Mesenchymal stem cell (in vitro differentiated cells and primary cell): ENCODE measurements at regions not wholly inside any gene's neighbourhood (a gene's known extent, or its start where the extent isn't known, plus 50 kb on each side); places are given as distances from the start of the nearest gene placed in this dataset.

Experiments
- DNase-seq: peaks from one replicate; pipeline ENCODE4 v3.0.0-alpha.2; 2013
- H2AFZ ChIP-seq: one replicate; pipeline ENCODE4 v1.6.1; 2013; ENCODE audit warnings: low read depth, mild to moderate bottlenecking, control low read depth, inconsistent platforms, low read length, moderate library complexity
- H2AK5ac ChIP-seq: 2 replicates; pipeline ENCODE4 v1.6.1; 2013; ENCODE audit warnings: low read length, moderate library complexity, mild to moderate bottlenecking, inconsistent platforms; ENCODE audit not compliant: severe bottlenecking
- H2BK120ac ChIP-seq: one replicate; pipeline ENCODE4 v1.6.1; 2013; ENCODE audit warnings: low read depth, mild to moderate bottlenecking, inconsistent platforms, low read length, moderate library complexity
- H2BK12ac ChIP-seq, 2 experiments: one replicate each; pipeline ENCODE4 v1.6.1; 2013; ENCODE audit warnings: inconsistent platforms in 2 of 2, low read length in 2 of 2, mild to moderate bottlenecking in 2 of 2, moderate library complexity in 2 of 2, control low read depth in 1 of 2
- H2BK15ac ChIP-seq: one replicate; pipeline ENCODE4 v1.6.1; 2013; ENCODE audit warnings: mild to moderate bottlenecking, low read depth, inconsistent platforms; ENCODE audit not compliant: poor library complexity, severe bottlenecking
- H2BK5ac ChIP-seq: 2 replicates; pipeline ENCODE4 v1.6.1; 2013; ENCODE audit warnings: low read depth, mild to moderate bottlenecking, low read length, control low read depth, inconsistent platforms; ENCODE audit not compliant: poor library complexity, severe bottlenecking
- H3K14ac ChIP-seq, 2 experiments: one replicate each; pipeline ENCODE4 v1.6.1; 2013; ENCODE audit warnings: inconsistent platforms in 2 of 2, low read length in 2 of 2, control low read depth in 1 of 2, mild to moderate bottlenecking in 1 of 2, moderate library complexity in 1 of 2
- H3K18ac ChIP-seq, 2 experiments: one replicate each; pipeline ENCODE4 v1.6.1; 2013; ENCODE audit warnings: inconsistent platforms in 2 of 2, low read length in 2 of 2, control low read depth in 1 of 2, low read depth in 1 of 2, mild to moderate bottlenecking in 1 of 2
- H3K23ac ChIP-seq, 2 experiments: one replicate each; pipeline ENCODE4 v1.6.1; 2013; ENCODE audit warnings: inconsistent platforms in 2 of 2, low read length in 2 of 2, mild to moderate bottlenecking in 2 of 2, moderate library complexity in 2 of 2, control low read depth in 1 of 2
- H3K27ac ChIP-seq: 2 replicates; pipeline ENCODE4 v1.5.1; 2013; ENCODE audit warnings: mild to moderate bottlenecking, moderate library complexity, low read length, control low read depth, inconsistent platforms; ENCODE audit not compliant: poor library complexity, severe bottlenecking
- H3K27me3 ChIP-seq, 2 experiments: 2 replicates each; pipeline versions ENCODE4 v1.6.1 to v1.7.0; 2013; ENCODE audit warnings: low read length in 2 of 2, mild to moderate bottlenecking in 2 of 2, moderate library complexity in 2 of 2, control low read depth in 1 of 2, inconsistent platforms in 1 of 2; ENCODE audit not compliant: control insufficient read depth in 1 of 2, insufficient read depth in 1 of 2
- H3K36me3 ChIP-seq, 2 experiments: 2 replicates each; pipeline versions ENCODE4 v1.6.1 to v1.7.0; 2013; ENCODE audit warnings: low read length in 2 of 2, control low read depth in 1 of 2, inconsistent platforms in 1 of 2, low read depth in 1 of 2, mild to moderate bottlenecking in 1 of 2; ENCODE audit not compliant: insufficient read depth in 2 of 2, control insufficient read depth in 1 of 2
- H3K4ac ChIP-seq, 2 experiments: one replicate each; pipeline ENCODE4 v1.6.1; 2013; ENCODE audit warnings: inconsistent platforms in 2 of 2, low read length in 2 of 2, mild to moderate bottlenecking in 2 of 2, moderate library complexity in 2 of 2, control low read depth in 1 of 2, low read depth in 1 of 2
- H3K4me1 ChIP-seq: 2 replicates; pipeline ENCODE4 v1.6.1; 2013; ENCODE audit warnings: low read depth, low read length, control low read depth; ENCODE audit not compliant: control insufficient read depth, insufficient read depth
- H3K4me2 ChIP-seq: 2 replicates; pipeline ENCODE4 v1.6.1; 2013; ENCODE audit warnings: low read length, mild to moderate bottlenecking, inconsistent platforms; ENCODE audit not compliant: poor library complexity, severe bottlenecking
- H3K4me3 ChIP-seq, 2 experiments: 2 replicates each; pipeline versions ENCODE4 v1.5.1 to v1.7.0; 2013; ENCODE audit warnings: low read length in 2 of 2, mild to moderate bottlenecking in 2 of 2, control low read depth in 1 of 2, low read depth in 1 of 2; ENCODE audit not compliant: insufficient read depth in 1 of 2
- H3K79me1 ChIP-seq: replicated peaks from 2 replicates; pipeline ENCODE4 v1.6.1; 2013; ENCODE audit warnings: mild to moderate bottlenecking, control low read depth, low read length, inconsistent platforms; ENCODE audit not compliant: poor library complexity, severe bottlenecking
- H3K9ac ChIP-seq: 2 replicates; pipeline ENCODE4 v1.7.0; 2013; ENCODE audit warnings: mild to moderate bottlenecking, low read length, moderate library complexity
- H3K9me3 ChIP-seq: 2 replicates; pipeline ENCODE4 v1.7.0; 2013; ENCODE audit warnings: mild to moderate bottlenecking, low read length; ENCODE audit not compliant: control insufficient read depth
- H4K8ac ChIP-seq: one replicate; pipeline ENCODE4 v1.6.1; 2013; ENCODE audit warnings: inconsistent platforms, mild to moderate bottlenecking, low read length, moderate library complexity
- H4K91ac ChIP-seq: one replicate; pipeline ENCODE4 v1.6.1; 2013; ENCODE audit warnings: mild to moderate bottlenecking, low read length, inconsistent platforms
- WGBS: methylation state at CpG from one replicate; pipeline ENCODE4 v1.1.7; 2013; ENCODE audit warnings: mixed read lengths; 5-methylcytosine and 5-hydroxymethylcytosine counted together

DNA sequence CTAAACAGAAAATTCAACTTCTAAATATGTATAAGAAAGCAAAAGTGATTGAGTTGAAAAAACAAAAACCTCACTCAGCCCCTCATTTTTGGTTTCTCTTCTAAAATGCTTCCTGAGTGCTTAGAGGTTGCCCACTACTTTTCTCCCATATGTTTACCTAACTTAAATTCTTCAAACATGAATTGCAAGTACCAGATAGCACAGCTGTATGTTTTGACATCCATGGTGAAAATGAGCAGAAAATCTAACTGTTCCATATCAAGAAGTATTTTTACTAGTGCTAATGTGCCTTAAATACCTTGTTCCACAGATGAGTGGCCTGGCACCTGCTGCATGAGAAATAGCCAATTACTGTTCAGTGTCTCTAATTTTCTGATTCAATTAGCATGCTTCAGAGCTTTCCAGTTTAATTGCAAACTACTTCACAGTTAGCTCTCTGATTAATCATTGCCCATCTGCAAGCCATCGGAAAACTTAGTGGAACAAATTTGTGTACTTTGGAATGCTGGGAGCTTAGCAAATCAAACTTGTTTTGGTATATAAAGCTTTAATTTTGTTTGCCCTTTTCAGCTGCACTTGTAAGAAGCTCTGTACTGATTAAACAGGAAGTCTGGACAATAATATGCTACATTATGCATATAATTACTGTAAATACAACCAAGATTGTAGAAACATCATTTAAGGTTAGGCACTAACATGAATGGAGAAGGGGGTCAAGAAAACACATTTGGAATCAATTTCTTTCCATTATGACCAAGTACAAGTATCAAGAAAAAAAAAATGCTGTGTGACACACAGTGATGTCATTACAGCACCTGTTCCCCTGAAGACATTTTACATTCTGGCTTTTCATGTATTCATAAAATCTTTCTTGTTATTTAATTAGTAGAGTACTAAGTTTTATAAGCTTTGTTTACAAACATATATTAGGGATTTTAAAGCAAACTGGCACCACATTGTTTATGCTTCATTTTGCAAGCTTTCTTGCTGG is 65.6 kb downstream of the POU5F2 start:
- Histone ChIP-seq H2AK5ac (no peak overlapping the region), H2AFZ (no peak overlapping the region), H3K27ac (no peak overlapping the region), H2BK5ac (no peak overlapping the region), H3K14ac (no peak overlapping the region), H3K36me3 (no peaks in the 10 kb centered on the region), H3K79me1 (no peaks in the 10 kb centered on the region), H4K8ac (no peak overlapping the region), H3K18ac (no peak overlapping the region), H3K27me3 (no peaks in the 10 kb centered on the region), H3K4me1 (peaks cover 4% of the 10 kb centered on the region), H3K4ac (no peak overlapping the region), H2BK15ac (no peak overlapping the region), H3K4me3 (no peak overlapping the region), H3K23ac (no peak overlapping the region), H4K91ac (no peak overlapping the region), H3K9me3 (no peaks in the 10 kb centered on the region), H3K4me2 (no peak overlapping the region), H3K9ac (no peak overlapping the region), H2BK120ac (no peak overlapping the region), H2BK12ac (no peak overlapping the region)
- 100% methylated on average over 1 of the region's 1 CpG for WGBS
- peak; percentile 9 for DNase-seq

DNA sequence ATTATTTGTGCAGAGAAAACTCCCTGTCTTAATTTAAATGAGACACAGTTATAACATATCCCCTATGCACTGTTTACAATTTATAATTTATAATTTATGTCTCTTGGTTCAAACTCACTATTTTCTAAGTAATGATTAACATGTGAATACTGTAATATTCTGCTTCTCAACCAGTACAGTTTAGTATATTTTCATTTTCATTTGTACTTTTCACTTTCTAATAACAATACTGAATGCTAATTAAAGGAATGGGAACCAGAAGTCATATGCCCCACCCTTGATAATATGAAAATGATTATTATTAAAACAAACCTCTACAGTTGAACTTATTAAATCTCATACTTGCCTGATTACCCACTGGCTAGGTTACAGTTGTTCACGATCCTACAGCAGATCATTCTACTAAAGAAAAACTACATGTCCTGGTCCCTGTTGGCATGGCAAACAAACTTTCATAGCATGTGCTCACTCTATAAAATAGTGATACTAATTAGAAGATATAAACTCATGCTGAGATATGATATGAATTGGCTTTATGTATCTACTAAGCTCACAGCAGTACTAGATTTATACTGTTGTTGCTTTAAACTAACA is 66.4 kb downstream of the POU5F2 start:
- DNase-seq, result no peak
- H3K23ac ChIP-seq, result no peak overlapping the region
- 92% methylated on average over 1 of the region's 1 CpG for WGBS
- no peak overlapping the region for H2AFZ ChIP-seq
- no peaks in the 10 kb centered on the region for H3K79me1 ChIP-seq
- H3K4me3 ChIP-seq, result no peak overlapping the region
- H3K4ac ChIP-seq, result no peak overlapping the region
- H3K18ac ChIP-seq, result no peak overlapping the region
- H3K4me2 ChIP-seq, result no peak overlapping the region
- peaks cover 4% of the 10 kb centered on the region for H3K4me1 ChIP-seq
- H2BK12ac ChIP-seq, result no peak overlapping the region
- H4K8ac ChIP-seq, result no peak overlapping the region
- H2BK15ac ChIP-seq, result no peak overlapping the region
- H2BK120ac ChIP-seq, result no peak overlapping the region
- no peak overlapping the region for H2BK5ac ChIP-seq
- no peak overlapping the region for H3K14ac ChIP-seq
- no peak overlapping the region for H2AK5ac ChIP-seq
- no peak overlapping the region for H4K91ac ChIP-seq
- no peaks in the 10 kb centered on the region for H3K9me3 ChIP-seq
- H3K36me3 ChIP-seq, result no peaks in the 10 kb centered on the region
- no peak overlapping the region for H3K27ac ChIP-seq
- no peak overlapping the region for H3K9ac ChIP-seq
- H3K27me3 ChIP-seq, result no peaks in the 10 kb centered on the region

DNA sequence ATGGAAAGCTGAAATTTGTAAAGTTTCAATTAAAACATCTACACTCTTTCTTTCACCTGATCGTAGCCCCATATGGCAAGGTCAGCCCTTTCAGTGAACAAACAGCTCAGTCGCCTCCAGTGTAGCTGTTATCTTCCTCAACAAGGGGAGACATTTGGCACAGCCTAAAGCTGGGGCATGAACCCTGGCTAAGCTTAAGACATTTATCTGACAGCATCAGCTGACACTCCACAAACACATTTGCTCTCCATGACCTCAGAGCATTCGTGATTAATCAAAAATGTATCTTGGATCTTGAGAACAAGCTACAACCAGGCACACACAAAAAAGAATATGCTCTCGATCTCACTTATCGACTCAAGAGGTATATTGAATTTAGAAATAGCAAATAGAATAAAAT is 67.3 kb downstream of the POU5F2 start:
- Histone ChIP-seq H3K36me3 (no peaks in the 10 kb centered on the region), H4K8ac (no peak overlapping the region), H3K9ac (no peak overlapping the region), H3K4me1 (peaks cover 4% of the 10 kb centered on the region), H3K27me3 (no peaks in the 10 kb centered on the region), H2AFZ (no peak overlapping the region), H3K27ac (no peak overlapping the region), H2AK5ac (peak overlapping the region; percentile 23), H2BK15ac (no peak overlapping the region), H3K4me3 (no peak overlapping the region), H3K4ac (no peak overlapping the region), H4K91ac (no peak overlapping the region), H3K79me1 (no peaks in the 10 kb centered on the region), H3K14ac (no peak overlapping the region), H3K23ac (no peak overlapping the region), H2BK5ac (no peak overlapping the region), H3K4me2 (no peak overlapping the region), H3K18ac (no peak overlapping the region), H2BK12ac (no peak overlapping the region), H3K9me3 (no peaks in the 10 kb centered on the region), H2BK120ac (no peak overlapping the region)
- 83% methylated on average over 3 of the region's 5 CpGs for WGBS
- no peak for DNase-seq

DNA sequence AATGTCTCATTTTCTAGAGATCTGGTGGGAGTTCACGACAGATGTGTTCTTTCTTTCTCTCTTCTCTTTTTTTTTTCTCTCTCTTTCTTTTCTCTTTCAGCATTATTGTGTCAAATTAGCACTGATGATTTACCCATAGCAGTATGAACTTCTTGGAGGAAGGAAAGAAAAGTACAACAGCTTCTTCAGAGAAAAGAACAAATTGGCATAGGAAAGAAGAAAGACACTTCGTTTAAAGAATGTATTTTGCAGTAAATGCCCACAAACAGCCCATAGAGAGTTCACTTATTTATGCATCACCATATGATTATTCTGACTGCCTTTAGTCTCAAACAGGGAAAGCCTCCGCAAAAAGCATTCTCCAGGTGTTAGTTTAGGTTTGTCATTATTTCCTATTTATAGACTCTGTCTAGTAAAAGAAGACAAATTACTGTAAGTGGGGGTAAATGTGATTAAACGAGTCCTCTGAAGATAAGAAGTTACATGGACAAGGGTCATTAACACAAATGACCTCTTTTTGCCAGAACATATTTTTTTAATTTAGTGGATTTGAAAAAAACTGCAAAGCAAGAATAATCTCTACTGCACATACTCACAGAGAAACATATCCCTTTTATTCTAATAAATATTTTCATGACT is 68.0 kb downstream of the POU5F2 start:
- Histone ChIP-seq H3K14ac (no peak overlapping the region), H3K18ac (no peak overlapping the region), H2AK5ac (no peak overlapping the region), H3K36me3 (no peaks in the 10 kb centered on the region), H3K4me2 (no peak overlapping the region), H3K9ac (no peak overlapping the region), H3K79me1 (no peaks in the 10 kb centered on the region), H3K27me3 (no peaks in the 10 kb centered on the region), H3K27ac (no peak overlapping the region), H3K23ac (no peak overlapping the region), H2BK12ac (no peak overlapping the region), H3K4me1 (peaks cover 4% of the 10 kb centered on the region), H3K9me3 (no peaks in the 10 kb centered on the region), H2BK5ac (no peak overlapping the region), H2BK15ac (no peak overlapping the region), H2BK120ac (no peak overlapping the region), H3K4me3 (no peak overlapping the region), H4K8ac (no peak overlapping the region), H4K91ac (no peak overlapping the region), H2AFZ (no peak overlapping the region), H3K4ac (no peak overlapping the region)
- WGBS, result no CpG with 5 or more reads among the region's 4 CpGs
- no peak for DNase-seq
